ENCODE measurements at regions not wholly inside any gene's neighbourhood (a gene's known extent, or its start where the extent isn't known, plus 50 kb on each side); places are given as distances from the start of the nearest gene placed in this dataset.

DNA sequence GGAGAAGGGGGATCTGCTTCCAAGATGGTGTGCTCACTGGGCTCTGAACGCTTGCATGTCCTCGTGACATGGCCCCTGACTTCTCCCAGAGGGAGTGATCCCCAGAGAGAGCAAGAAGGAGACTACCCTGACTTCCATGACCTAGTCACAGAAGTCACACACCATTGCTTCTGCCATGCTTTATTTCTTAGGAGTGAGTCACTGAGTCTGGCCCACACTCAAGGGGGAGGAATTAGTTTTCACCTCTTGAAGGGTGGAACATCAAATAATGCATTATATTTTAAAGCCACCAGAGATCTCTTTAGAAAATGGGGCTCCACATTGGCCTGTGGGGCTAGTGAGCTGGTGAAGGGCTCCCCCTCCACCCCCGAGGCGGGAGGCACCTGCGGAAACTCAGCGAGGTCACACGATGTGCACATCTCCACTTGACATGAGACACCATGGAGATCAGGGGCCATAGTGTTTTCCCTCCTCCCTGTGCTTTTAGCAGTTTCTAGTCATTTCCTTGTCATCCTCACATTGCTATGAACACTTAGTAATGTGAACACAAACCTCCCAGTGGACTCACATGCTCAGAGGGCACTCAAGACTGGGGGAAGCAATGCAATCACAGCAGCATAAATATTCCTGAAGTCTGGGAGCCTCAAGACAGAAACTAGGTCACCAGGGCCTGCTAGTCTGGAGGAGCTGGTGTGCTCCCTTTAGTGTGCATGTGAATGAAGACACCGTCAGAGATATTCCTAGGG, 87.4 kb upstream of the FZD10 start:
- no peak for DNase-seq

DNA sequence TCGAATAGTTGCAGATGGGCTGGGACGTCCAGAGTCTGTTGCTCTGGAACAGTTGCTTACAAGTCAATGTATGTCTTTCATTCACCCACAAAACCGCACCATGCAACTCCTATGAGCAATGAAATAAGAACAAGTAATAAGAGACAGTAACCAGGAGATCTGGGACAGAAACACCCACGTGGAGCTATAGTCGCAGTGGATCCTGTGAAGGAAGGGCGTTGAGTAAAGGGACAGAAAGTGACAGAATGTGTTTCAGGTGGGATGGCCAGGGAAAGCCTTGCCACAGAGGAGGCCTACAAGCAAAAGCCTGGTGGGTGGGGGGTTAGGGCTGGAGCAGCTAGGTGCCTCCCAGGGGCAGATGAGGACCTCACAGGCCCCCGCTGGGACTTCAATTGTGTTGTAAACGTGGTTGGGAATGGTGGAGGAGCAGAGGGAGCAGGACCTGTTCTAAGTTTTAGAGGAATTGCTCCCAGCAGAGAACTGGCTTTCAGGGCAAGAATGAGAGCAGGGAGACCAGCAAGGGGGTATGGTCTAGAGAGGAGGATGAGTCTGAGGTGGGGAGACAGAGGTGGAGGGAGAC, 86.7 kb upstream of the FZD10 start:
- no peak for DNase-seq

DNA sequence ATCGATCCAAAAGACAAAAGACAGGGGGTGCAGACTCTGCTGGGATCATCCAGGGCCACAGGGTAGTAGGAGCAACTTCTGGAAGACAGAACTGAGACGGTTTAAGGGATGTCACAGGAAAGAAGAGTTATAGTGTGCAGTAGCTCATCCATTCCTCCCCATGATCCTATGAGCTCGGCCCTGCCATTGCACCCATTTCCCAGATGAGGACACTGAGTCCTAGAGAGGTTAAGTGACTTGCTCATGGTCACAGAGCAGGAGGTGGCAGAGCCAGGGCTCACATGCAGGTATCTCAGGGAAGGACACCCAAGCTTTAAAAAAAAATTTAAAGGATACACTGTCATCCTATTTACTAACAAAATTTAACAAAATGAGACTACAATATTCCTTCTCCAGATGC, 86.1 kb upstream of the FZD10 start:
- no peak for DNase-seq

DNA sequence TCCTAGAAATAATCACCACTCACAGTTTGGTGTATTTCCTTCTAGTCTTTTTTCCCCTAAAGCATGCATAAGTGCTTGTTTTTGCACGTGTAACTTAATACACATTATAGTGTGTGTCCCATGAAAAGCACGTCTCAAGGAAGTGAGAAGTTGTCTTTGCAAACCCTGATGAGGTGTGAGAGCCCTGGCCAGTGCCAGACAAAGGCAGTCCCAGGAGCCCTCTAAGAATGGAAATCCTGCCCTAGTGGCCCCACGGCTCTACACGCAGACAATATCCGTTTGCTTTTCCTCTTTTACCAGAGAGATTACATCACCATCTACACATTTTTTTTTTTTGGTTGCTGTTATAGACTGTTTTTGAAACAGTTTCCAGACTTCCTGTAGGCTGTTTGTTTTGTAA, 85.5 kb upstream of the FZD10 start:
- DNase-seq = no peak

DNA sequence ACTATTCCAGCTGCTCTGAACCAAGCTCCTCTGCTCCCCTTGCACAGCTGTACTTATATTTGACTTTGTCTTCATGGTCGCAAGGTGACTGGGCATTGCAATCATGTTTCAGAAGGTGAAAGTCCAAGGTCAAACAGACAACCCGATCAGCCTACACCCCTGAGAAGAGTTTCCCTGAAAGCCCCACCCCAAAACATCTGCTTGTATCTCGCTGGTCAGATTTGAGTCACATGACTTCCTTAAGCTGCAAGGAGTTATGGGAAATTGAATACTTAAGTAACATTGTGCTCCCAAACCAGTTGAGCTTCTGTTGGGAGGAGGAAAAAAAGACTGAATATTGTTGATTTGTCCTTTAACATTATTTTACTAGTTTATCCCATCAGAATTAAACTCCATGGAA, 83.4 kb upstream of the FZD10 start:
- no peak for DNase-seq

DNA sequence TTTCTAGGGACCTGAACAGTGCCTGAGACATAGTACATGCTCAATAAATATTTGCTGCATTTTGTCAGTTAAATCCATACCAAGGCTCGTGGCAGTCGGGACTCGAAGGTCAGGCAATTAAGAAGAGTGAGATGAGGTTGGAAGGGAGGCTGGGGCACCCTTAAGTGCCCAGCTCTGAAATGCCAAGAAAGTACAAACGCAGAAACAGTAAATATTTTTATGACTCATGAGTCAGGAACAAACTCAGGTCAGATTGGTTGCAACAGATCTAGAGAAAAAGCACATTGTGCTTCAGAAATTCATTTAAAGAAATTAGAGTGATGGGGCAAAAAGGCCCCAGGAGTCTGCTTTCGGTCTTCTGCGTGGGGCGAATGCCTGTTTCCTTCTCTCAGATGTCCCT, 83.0 kb upstream of the FZD10 start:
- DNase-seq = no peak

DNA sequence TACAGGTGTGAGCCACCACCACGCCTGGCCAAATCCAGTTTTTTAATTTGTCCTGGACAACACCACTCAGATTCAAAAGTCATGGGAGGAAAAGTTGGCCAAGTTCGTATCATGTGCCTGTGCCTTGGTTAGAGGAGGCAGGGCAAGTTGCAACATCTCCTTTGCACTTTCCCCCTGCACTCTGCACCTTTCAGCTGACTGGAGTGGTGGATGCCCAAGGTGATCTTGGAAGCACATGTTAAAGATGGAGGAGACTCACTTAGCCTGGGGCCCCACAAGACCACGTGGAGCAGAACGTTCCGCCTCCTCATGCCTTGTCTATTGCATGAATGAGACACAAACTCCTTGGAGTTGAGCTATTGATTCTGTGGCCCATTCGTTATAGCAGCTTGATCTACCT, 82.1 kb upstream of the FZD10 start:
- DNase-seq = no peak

DNA sequence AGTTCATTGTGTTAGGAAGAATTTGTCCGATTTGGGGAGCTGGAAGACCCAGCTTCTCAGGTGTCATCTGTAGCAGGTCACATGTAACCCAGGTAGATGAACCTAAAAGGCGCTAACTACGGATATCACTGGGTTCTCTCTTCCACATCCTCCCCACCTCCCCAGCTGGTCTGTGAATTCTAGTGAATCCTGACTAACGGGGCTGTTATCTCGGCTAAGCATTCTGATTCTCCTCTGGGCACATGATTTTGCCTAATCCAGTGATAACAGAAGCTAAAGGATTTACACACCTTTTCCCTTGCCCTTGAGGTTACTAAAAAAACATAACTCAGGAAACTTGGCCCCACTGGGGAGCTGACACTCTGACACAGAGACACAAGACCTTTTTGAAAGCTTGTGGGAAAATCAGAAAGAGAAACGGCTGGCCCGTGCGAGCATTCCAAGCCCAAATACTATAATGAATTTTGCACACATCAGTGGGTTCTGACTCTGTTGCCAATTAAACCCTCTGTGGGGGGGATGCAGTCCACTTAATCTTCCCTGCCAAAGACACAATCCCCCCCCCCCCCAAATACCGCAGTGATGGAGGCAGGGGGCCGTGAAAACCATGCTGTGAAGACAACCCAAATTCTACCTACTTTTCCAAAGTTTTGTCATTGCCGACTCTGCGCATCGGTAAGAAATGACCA, 81.0 kb upstream of the FZD10 start:
- no peak for DNase-seq

DNA sequence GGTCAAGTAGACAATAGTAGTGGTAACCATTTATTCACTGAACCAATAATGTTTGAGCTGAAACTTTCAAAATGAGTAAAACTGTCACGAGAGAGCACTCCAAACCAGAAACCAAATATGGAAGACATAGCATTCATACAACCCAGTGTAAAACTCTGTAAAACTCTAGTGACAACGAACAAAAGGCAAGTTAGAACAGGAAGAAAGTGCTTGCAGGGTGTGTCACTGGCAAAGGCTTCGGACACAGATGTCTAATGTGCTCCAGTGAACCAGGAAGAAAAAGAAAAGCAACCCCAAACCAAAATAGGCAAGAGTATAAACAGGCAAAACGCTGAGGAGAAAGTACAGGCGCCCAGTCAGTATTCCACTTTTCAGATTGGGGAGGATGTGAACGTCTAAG, 79.3 kb upstream of the FZD10 start:
- DNase-seq = no peak

DNA sequence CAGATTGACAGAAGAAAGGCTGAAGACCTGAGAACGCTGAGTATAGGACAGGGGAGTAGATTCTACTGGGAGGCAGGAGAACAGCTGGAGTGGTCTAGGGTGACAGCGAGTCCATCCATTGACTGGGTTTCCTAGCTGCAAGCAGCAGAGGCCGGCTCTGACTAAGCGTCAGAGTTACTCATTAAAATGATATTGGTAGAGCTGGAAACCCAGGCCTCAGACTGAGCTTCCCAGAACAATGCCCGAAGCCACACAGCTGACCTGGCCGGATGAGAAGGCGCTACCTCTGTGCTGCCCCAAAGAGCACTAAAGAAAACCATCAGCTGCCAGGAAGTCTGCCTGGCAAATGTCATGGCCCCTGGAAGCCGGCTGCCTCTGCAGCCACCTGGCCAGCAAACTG, 78.5 kb upstream of the FZD10 start:
- no peak for DNase-seq

DNA sequence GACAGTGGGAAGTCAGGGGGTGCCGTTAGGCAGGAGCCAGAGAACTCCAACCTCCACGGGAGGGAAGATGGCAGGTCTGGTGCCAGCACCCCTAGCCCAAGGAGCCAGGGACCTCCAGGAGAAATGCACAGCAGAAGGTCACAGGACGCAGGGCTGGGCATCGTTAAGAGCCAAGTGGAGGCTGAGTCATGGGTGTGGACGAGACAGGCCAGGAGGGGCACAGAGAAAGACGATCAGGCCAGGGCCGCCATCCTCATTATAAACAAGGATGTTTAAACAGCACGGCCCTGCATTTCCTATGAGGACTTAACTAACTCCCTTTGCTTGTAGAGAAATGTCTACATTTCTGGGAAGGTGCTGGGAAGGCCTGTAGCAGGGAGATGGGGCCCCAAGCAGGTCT, 77.9 kb upstream of the FZD10 start:
- no peak for DNase-seq

DNA sequence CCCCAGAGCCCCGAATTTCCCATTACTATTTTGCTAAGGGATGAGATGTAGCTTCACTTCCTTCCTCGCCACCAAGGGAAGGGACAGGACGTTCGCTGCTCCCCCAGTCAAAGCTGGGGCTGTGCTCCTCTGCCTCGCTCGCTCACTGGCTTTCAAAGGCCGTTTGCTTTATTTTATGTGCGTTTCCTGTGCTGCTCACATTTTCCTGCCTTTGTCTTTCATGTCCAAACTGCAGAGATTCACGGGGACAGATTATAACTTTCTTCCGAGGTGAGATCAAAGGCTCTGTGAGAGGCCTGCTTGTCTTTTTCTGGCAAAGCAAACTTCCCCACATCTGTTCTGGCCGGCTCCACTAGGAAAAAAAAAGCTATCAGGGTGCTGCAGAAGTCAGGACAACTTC, 76.0 kb upstream of the FZD10 start:
- peak in 1 of 2 donors; percentile 15 for DNase-seq

DNA sequence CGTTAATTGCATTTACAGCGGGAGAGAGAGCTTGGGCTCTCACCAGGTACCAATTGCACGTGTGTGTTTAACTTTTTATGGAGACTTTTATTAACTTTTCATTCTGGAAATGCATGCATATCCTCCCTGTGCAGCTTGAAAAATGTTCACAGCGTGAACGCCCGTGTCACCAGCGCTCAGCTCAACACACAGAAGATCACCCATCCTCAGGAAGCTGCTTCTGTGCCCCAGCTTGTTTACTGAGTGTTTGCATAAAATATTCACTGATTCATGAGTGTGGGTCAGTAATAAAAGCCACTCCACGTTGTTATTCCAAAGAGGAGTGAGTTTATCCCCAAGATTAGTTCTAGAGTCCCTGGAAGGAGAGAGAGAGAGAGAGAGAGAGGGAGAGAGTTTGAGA, 75.5 kb upstream of the FZD10 start:
- DNase-seq = no peak

DNA sequence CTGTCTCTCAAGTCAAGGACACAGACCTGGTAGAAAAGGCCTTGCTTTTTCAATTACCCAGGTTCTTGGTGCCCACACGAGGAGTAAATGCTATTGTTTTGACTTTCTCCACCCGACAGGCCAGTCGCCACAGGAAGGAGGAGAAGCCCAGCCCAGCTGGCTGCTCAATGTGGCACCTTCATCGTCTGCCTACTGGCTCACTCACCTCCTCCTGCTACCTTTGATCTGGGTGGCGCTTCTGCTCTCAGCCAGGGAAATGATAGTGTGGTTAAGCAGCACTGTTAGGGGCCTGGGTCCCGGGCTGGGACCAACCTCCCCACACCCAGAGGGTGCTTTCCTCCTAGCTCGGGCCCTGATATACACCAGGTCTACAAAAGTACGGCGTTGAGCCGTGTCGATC, 75.0 kb upstream of the FZD10 start:
- DNase-seq = peak in 1 of 2 donors; percentile 6

DNA sequence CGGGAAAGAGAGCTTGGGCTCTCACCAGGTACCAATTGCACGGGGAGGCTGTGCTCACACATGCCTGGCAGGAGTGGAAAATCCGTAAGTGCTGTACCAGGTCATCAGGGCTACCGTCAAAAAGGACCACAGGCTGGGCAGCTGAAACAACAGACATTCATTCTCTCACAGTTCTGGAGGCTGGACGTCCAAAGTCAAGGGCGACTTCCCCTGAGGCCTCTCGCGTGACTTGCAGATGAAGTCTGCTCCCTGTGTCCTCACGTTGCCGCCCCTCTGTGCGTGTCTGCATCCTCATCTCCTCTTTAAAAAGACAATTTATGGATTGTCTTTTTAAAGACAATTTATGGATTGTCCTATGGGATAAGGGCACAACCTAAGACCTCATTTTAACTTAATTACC, 73.8 kb upstream of the FZD10 start:
- no peak for DNase-seq

DNA sequence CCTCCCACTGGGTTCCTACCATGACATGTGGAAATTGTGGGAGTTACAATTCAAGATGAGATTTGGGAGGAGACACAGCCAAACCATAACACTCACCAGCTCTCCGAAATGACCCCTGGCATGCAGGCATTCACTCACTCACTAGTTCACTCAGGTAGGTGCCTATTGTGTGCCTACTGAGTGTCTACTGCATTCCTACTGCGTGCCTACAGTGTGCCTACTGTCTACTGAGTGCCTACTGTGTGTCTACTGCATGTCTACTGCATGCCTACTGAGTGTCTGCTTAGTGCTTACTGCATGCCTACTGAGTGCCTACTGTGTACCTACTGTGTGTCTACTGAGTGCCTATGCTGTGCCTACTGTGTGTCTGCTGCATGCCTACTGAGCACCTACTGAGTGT, 71.7 kb upstream of the FZD10 start:
- no peak for DNase-seq

DNA sequence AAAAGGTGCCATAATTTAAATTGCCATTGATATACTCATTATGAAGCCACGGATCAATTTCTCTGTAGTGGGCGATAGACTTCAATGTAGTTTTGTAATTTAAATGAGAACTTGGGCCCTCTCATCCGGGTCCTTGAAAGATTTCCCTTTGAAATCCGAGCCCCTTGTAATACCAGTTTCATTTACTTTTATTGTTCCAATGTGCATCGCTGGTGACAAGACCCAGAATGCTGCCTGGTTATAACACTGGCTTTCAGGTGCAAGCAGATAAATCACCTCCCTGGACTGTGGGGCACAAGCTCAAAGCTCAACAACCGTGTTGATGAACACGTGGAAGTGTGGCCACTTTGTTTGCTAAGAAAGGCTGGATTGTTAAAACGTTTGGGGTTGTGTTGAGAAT, 68.9 kb upstream of the FZD10 start:
- no peak for DNase-seq

DNA sequence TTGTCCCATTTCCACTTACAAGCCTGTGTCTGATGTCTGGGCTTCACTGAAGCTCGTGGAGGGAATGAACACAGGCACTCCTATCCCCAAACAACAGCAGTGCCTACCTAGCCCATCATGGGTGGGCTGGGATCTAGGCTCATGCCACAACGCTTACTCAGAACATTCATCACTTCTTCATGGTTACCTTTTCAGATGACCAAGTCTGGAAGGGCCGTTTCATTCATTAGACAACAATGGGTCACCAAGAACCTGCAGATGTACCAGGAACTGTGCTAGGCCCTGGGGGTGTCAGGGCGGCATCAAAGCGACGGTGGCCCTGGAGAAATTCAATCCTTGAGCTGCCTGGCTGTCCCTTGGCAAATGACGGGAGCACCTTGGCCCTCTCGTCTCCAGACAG, 64.9 kb upstream of the FZD10 start:
- DNase-seq = no peak

DNA sequence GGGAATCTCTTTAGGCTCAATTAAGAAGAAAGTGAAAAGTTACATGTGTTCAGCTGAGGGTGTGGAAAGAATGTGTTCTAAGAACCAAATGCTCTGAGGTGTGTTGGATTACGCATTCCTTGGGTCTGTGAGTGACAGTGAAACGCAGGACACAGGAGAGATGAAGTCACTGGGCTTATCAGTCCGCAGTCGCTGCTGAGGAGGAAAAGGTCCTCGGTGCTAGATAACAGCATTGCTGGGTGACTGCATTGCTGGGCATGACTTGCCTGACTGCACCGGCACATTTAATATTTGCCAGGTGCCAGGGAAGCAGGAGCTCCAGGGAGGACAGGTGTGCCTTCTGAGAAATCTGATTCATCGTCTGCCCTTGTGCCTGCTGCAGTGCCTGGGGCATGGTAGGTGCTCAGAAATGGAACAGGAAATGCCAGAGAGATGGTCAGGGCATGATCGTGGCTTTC, 64.4 kb upstream of the FZD10 start:
- no peak for DNase-seq

DNA sequence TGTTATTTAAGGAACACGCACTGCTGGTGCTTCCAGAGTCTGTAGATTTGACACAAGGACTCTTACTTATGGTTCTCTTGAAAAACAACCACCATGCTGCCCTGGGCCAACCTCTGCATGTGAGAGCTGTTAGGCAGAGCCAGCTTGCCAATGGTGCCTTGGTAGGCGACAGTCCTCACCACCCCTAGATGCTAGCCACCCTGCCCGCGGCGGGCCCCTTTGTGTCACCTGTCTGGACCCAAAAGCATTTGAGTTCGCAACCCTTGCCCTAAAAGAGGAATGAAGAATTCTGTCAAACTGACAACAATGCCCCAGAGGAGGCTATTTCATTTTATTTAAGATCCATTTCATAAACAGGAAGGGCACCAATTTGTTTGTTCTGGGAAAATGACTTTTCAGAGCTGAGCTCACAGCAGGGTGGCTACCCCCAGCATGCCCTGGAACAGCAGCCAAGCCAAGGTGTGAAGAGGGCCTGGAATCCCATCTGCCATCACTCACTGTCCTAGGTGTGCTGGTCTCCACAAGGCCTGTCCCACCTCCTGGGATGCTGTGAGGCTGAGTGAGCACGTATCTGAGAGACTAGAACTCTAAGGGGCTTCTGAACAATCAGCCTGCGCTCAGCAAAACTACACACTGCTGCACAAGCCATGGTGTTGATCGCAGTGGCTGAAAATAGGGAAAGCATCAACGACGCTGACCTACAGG, 63.8 kb upstream of the FZD10 start:
- DNase-seq = no peak

DNA sequence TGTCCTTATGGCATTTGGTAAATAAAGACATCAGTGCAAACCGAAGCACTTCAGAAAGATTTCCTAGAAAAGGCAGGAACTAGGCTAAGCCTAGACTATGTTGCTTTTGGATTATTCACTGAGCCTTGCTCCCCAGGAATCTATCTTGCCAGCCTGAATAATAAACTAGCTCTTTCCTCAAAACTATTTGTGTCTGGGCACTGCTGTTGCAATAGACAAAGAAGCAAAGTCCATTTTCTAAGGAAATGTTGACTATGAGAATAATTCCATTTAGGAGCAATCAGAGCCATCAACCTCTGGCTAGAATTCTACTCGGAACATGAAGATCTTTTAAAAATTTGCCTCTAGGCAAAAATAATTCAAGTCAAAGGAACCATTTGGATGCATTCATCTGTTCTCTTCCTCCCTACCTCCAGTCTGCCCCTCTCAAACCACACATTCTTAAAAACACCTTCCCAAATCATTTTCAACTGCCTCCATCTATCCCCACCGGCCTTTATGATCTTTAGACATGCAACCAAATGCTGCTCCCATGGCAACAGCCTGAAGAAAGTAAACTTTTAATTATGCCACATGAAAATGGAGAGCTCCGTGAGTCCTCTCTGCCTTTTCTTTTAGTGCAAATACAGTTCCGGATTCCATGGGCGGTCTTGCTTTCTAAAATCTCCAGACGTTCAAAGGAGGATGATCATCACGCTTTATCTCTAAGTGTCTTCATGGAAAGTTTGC, 61.5 kb upstream of the FZD10 start:
- DNase-seq = no peak

DNA sequence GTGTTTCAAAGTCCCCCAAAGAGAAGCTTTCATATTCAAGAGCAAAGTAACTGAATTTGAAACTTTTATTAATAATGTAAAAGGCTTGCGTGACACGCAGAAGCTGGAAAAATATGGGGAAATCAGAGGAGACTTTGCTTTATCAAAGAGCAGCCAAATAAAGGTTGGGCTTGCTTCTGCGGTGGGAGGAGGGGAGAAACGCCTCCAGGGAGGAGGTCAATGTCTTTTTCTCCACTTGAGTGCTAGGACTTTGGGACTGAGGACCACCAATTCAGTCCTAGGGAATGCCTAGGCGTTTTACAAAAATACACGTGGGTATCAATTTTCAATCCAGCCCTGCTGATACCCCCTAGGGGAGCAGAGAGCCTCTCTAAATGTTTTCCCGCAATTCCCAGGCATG, 60.9 kb upstream of the FZD10 start:
- DNase-seq = no peak

DNA sequence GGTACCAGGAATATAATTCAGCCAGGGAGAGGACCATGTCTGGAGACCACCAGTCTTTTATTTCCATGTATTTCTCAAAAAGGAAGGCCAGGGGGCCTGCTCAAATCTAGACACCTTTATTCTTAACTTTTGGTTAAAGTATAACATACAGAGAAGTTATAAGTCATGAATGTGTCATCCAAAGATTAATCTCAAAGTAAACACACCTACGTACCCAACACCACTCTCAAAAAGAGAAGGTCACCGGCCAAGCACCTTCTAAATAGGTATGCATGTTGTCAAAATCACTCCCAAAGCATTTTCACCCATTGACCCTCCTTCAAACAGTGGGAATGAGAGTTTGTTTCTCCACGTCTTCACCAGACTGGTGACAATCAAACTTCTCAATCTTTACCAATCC, 60.0 kb upstream of the FZD10 start:
- DNase-seq = no peak
